ENCODE measurements at regions not wholly inside any gene's neighbourhood (a gene's known extent, or its start where the extent isn't known, plus 50 kb on each side); places are given as distances from the start of the nearest gene placed in this dataset.

DNA sequence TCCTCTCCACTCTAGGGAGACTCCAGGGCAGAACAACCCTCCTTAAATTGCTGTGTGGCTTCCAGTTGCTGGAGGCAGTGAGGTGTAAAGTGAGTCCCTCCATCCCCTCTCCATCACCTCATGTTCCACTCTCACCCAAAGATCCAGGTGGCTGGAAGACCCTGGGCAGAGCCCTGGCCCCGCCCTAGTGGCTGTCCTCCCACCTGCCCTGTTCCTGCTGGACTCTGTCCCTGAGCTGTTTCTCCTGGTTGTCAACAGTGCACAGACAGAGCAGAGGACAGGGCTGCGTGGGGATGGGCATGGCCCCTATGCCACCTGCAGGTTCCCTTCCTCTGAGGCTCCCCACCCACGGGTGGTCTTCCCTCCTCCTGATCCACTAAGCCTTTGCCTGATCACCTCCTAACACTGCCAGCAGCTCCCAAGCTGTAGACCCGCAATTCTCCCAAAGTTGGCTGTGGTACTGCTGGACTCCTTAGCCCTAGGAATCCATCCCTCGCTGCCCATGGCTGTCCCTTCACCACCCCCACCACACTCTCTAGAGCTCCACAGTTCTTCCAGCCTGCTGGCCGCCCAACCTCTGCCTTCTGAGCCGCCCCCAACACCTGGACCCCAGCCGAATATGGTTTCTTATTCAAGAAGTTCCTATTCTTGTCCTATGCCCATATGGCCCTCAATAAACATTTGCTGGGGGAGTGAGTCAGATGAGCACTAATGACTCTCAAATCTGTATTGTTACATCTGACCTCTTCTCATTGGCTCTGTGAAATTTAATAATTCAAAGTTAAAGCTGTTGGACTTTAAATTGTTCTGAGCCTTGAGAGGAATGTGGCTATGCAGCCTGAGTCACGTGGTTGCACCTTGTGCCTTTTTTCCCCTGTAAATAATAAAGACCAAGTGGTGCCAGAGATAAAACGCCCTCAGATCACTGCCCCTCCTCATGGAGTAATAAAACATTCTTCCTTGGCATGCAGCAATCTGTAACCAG, 260.0 kb upstream of the HS6ST1 start:
- H3K4me3 ChIP-seq (replicated peaks; ENCODE audit: low read depth, low read length), result no peak overlapping the region
- no peak for DNase-seq (ENCODE audit: low read depth)
- TF ChIP-seq, protein P1, sequence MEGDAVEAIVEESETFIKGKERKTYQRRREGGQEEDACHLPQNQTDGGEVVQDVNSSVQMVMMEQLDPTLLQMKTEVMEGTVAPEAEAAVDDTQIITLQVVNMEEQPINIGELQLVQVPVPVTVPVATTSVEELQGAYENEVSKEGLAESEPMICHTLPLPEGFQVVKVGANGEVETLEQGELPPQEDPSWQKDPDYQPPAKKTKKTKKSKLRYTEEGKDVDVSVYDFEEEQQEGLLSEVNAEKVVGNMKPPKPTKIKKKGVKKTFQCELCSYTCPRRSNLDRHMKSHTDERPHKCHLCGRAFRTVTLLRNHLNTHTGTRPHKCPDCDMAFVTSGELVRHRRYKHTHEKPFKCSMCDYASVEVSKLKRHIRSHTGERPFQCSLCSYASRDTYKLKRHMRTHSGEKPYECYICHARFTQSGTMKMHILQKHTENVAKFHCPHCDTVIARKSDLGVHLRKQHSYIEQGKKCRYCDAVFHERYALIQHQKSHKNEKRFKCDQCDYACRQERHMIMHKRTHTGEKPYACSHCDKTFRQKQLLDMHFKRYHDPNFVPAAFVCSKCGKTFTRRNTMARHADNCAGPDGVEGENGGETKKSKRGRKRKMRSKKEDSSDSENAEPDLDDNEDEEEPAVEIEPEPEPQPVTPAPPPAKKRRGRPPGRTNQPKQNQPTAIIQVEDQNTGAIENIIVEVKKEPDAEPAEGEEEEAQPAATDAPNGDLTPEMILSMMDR (IDR thresholded peaks at IDR 0.05; ENCODE audit: low read length, missing control alignments), result no peak

DNA sequence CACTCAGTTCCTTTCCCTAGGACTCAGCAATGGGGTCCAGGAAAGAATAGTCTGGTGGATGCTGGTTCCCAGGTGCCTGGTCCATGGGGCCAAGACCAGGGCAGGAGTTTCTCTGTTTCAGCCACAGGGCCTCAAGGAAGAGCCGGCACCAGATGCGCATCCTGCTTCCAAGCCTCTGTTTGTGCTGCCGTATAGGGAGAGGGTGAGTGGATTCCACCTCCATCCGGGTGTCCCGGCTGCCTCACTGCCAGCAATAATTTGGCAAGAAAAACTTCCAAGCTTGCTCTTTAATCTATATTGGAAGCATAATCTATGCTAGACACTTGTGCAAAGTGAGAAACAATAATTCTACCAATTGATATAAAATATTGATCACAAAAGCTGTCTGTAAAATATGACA, 261.2 kb upstream of the HS6ST1 start:
- TF ChIP-seq, protein P1 (IDR thresholded peaks at IDR 0.05; ENCODE audit: low read length, missing control alignments), result no peak
- DNase-seq (ENCODE audit: low read depth), result no peak
- no peak overlapping the region for H3K4me3 ChIP-seq (replicated peaks; ENCODE audit: low read depth, low read length)

- no peak for DNase-seq (ENCODE audit: low read depth)
- no peak overlapping the region for H3K4me3 ChIP-seq (replicated peaks; ENCODE audit: low read depth, low read length)
- TF ChIP-seq, protein P1 (IDR thresholded peaks at IDR 0.05; ENCODE audit: low read length, missing control alignments), result no peak
Observed at GRCh38 chr2:128580988-128581848, 262.6 kb upstream of the HS6ST1 start.

GRCh38 chr2:128581849-128582244, 263.2 kb upstream of the HS6ST1 start:
- no peak for DNase-seq (ENCODE audit: low read depth)
- no peak overlapping the region for H3K4me3 ChIP-seq (replicated peaks; ENCODE audit: low read depth, low read length)
- TF ChIP-seq, protein P1 (IDR thresholded peaks at IDR 0.05; ENCODE audit: low read length, missing control alignments), result no peak

DNA sequence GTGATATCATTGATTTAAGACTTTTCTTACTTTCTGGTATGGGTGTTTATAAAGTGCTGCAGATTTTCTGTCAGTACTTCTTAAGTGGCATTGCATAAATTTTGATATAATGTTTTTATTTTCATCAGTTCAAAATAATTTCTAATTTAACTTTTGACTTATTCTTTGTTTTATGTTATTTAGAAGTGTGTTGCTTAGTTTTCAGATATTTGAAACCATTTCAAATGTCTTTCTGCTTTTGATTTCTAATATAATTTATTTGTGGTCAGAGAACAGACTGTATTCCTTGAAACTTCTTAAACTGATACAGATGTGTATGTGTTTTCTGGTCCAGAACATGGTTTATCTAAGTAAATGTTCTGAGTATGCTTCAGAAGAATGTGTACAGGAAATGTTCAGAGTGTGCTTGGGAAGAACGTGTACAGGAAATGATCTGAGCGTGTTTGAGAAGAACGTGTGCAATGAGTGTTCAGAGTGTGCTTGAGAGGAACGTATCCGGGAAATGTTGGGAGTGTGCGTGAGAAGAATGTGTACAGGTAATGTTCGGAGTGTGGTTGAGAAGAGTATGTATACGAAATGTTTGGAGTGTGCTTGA, 265.7 kb upstream of the HS6ST1 start:
- H3K4me3 ChIP-seq (replicated peaks; ENCODE audit: low read depth, low read length), result no peak overlapping the region
- peak; percentile 97 for DNase-seq (ENCODE audit: low read depth)
- TF ChIP-seq, protein P1 (IDR thresholded peaks at IDR 0.05; ENCODE audit: low read length, missing control alignments), result no peak

DNA sequence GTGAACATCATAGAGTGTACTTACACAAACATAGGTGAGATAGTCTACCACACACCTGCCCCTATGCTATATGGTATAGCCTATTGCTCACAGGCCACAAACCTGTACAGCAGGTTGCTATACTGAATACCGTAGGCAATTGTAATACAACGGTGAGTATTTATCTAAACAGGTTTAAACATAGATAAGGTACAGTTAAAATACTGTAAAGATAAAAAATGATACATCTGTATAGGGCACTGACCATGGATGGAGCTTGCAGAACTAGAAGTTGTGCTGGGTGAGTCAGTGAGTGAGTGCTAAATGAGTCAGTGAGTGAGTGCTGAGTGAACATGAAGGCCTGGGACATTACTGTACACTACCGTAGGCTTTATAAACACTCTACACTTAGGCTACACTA, 267.0 kb upstream of the HS6ST1 start:
- TF ChIP-seq, protein P1 (IDR thresholded peaks at IDR 0.05; ENCODE audit: low read length, missing control alignments), result no peak
- DNase-seq (ENCODE audit: low read depth), result peak; percentile 75

More for the DNA sequence above, 267.0 kb upstream of the HS6ST1 start:
- H3K4me3 ChIP-seq (replicated peaks; ENCODE audit: low read depth, low read length), result no peak overlapping the region
